Kidney (tissue), 13 donors: ENCODE measurements at regions not wholly inside any gene's neighbourhood (a gene's known extent, or its start where the extent isn't known, plus 50 kb on each side); places are given as distances from the start of the nearest gene placed in this dataset.

Experiments used
- DNase-seq, 5 donors: peaks; one replicate each; pipeline ENCODE4 v3.0.0-alpha.2; 2013 to 2020
- FAIRE-seq: peaks from 2 replicates; lab custom pipeline; 2012; peaks lifted over from hg19 to GRCh38; lab: Jason Lieb, UNC
- H3K27ac ChIP-seq, 2 donors: one replicate each; pipeline ENCODE4 v1.7.0; 2013; ENCODE audit warnings: low read depth in 2 of 2, low read length in 2 of 2, inconsistent platforms in 1 of 2
- H3K27me3 ChIP-seq: one replicate; pipeline ENCODE4 v1.7.1; 2013; ENCODE audit warnings: low read length, inconsistent platforms; ENCODE audit not compliant: control insufficient read depth, insufficient read depth
- H3K36me3 ChIP-seq, 3 donors: one replicate each; pipeline versions ENCODE4 v1.7.0 to v1.7.1; 2013; ENCODE audit warnings: low read length in 3 of 3, control low read depth in 1 of 3, inconsistent platforms in 1 of 3; ENCODE audit not compliant: insufficient read depth in 3 of 3, control insufficient read depth in 2 of 3
- H3K4me1 ChIP-seq, 3 donors: one replicate each; pipeline versions ENCODE4 v1.7.0 to v1.7.1; 2013; ENCODE audit warnings: low read length in 3 of 3, inconsistent platforms in 1 of 3, low read depth in 1 of 3; ENCODE audit not compliant: control insufficient read depth in 2 of 3, insufficient read depth in 2 of 3
- H3K4me3 ChIP-seq, 3 donors: one replicate each; pipeline versions ENCODE4 v1.7.0 to v1.8.1; 2013; ENCODE audit warnings: low read length in 3 of 3, control low read depth in 1 of 3, inconsistent platforms in 1 of 3
- H3K9ac ChIP-seq, 3 donors: one replicate each; pipeline versions ENCODE4 v1.7.0 to v1.7.1; 2013; ENCODE audit warnings: low read length in 3 of 3, control low read depth in 1 of 3, inconsistent platforms in 1 of 3
- H3K9me3 ChIP-seq, 3 donors: one replicate each; pipeline versions ENCODE4 v1.7.0 to v1.7.1; 2013; ENCODE audit warnings: low read length in 3 of 3, control low read depth in 1 of 3, inconsistent platforms in 1 of 3; ENCODE audit not compliant: control insufficient read depth in 2 of 3, insufficient read depth in 1 of 3
- intact Hi-C: fragments of 100-400 bp; cut with DNase I; formaldehyde crosslinking; loops from one replicate; pipeline ENCODE4 v1.11.1; 2022
- TF ChIP-seq, protein P1 (sequence below): IDR thresholded peaks from 3 replicates; pipeline ENCODE4 v1.5.1; 2012; ENCODE audit warnings: mild to moderate bottlenecking, moderate library complexity, borderline replicate concordance; ENCODE audit not compliant: insufficient read depth; ENCODE audit errors: extremely low read depth
- donor health status: control.
- donor health status: control.
- donor health status: control.
- donor health status: control.
- donor health status: control.
- donor health status: DM: yes; HTN: yes; CAD: no.
- donor health status: Normal renal cell carcinoma (clear cell type).

- TF ChIP-seq, protein P1, sequence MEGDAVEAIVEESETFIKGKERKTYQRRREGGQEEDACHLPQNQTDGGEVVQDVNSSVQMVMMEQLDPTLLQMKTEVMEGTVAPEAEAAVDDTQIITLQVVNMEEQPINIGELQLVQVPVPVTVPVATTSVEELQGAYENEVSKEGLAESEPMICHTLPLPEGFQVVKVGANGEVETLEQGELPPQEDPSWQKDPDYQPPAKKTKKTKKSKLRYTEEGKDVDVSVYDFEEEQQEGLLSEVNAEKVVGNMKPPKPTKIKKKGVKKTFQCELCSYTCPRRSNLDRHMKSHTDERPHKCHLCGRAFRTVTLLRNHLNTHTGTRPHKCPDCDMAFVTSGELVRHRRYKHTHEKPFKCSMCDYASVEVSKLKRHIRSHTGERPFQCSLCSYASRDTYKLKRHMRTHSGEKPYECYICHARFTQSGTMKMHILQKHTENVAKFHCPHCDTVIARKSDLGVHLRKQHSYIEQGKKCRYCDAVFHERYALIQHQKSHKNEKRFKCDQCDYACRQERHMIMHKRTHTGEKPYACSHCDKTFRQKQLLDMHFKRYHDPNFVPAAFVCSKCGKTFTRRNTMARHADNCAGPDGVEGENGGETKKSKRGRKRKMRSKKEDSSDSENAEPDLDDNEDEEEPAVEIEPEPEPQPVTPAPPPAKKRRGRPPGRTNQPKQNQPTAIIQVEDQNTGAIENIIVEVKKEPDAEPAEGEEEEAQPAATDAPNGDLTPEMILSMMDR, result no peak
- Histone ChIP-seq H3K4me3 (no peak overlapping the region), H3K9ac (no peak overlapping the region), H3K27me3 (no peaks in the 10 kb centered on the region), H3K27ac (no peak overlapping the region), H3K36me3 (no peaks in the 10 kb centered on the region), H3K9me3 (no peaks in the 10 kb centered on the region), H3K4me1 (no peaks in the 10 kb centered on the region)
- no peak for FAIRE-seq
- peak in 1 of 5 donors; percentile 42 for DNase-seq
- intact Hi-C loops, result no loop called here
Measured at GRCh38 chr2:236673823-236674185, 104.2 kb downstream of the ACKR3 start.

GRCh38 chr2:236674238-236674637, 104.6 kb downstream of the ACKR3 start:
- TF ChIP-seq, protein P1, result no peak
- FAIRE-seq, result no peak
- no peak overlapping the region for H3K9ac ChIP-seq
- H3K4me1 ChIP-seq, result no peaks in the 10 kb centered on the region
- H3K27ac ChIP-seq, result no peak overlapping the region
- no peaks in the 10 kb centered on the region for H3K27me3 ChIP-seq
- no peaks in the 10 kb centered on the region for H3K36me3 ChIP-seq
- H3K9me3 ChIP-seq, result no peaks in the 10 kb centered on the region
- peak in 1 of 5 donors; percentile 15 for DNase-seq
- H3K4me3 ChIP-seq, result no peak overlapping the region
- intact Hi-C loops, result no loop called here

DNA sequence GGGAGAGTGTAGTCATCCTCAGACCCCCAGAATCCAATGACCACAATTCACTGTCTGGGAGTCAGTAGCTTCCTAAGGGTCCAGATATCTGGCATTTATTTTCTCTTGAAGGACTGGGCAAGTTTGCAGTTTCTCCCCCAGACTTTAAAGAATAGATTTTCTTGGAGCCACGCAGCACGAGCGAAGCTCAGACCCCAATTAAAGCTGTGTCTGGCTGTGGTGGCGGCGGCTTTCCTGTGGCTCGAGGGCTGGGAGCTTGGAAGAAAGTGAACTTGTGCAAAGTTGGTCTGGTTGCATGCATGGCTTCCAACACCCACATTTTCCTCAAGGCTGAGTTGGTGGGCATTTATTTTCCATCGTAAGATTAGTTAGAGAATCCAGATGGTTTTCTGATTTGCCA, 105.0 kb downstream of the ACKR3 start:
- Histone ChIP-seq H3K36me3 (no peaks in the 10 kb centered on the region), H3K4me3 (no peak overlapping the region), H3K9ac (no peak overlapping the region), H3K4me1 (no peaks in the 10 kb centered on the region), H3K27me3 (no peaks in the 10 kb centered on the region), H3K27ac (no peak overlapping the region), H3K9me3 (no peaks in the 10 kb centered on the region)
- TF ChIP-seq, protein P1, result no peak
- DNase-seq, result peak in 1 of 5 donors; percentile 8
- FAIRE-seq, result no peak
- intact Hi-C loops, result no loop called here

- FAIRE-seq (no peak), DNase-seq (no peak)
- no peak overlapping the region for H3K4me3 ChIP-seq
- intact Hi-C loops, result no loop called here
- no peaks in the 10 kb centered on the region for H3K27me3 ChIP-seq
- H3K4me1 ChIP-seq, result no peaks in the 10 kb centered on the region
- H3K27ac ChIP-seq, result no peak overlapping the region
- H3K9me3 ChIP-seq, result no peaks in the 10 kb centered on the region
- TF ChIP-seq, protein P1, result no peak
- H3K9ac ChIP-seq, result no peak overlapping the region
- no peaks in the 10 kb centered on the region for H3K36me3 ChIP-seq
Measured at GRCh38 chr2:236675051-236675450, 105.4 kb downstream of the ACKR3 start.
